Heart left ventricle (tissue), 16 donors: ENCODE measurements at regions not wholly inside any gene's neighbourhood (a gene's known extent, or its start where the extent isn't known, plus 50 kb on each side); places are given as distances from the start of the nearest gene placed in this dataset.

ENCODE experiments used
- ATAC-seq, 4 donors: fragments of 200-7000 bp; cut with Tn5 transposase; one replicate each; pipeline ENCODE4 v1.9.1; 2020 to 2022; ENCODE audit warnings: moderate library complexity in 4 of 4, mild to moderate bottlenecking in 3 of 4, moderate number of reproducible peaks in 1 of 4
- DNase-seq, 5 donors: peaks; one replicate each; pipeline ENCODE4 v3.0.0-alpha.2; 2020
- H3K27ac ChIP-seq, 12 donors: fragments of 200-600 bp; sonication (generic) in 4 of 12; one replicate each; pipeline versions ENCODE4 v1.5.0 to v1.8.0; 2016 to 2022; ENCODE audit warnings: mild to moderate bottlenecking in 2 of 12
- H3K27me3 ChIP-seq, 9 donors: fragments of 200-600 bp; sonication (generic) in 2 of 9; one replicate each; pipeline versions ENCODE4 v1.5.1 to v1.8.0; 2016 to 2022; ENCODE audit warnings: mild to moderate bottlenecking in 3 of 9
- H3K36me3 ChIP-seq, 9 donors: fragments of 200-600 bp; sonication (generic) in 2 of 9; one replicate each; pipeline versions ENCODE4 v1.5.0 to v1.8.0; 2018 to 2022; ENCODE audit warnings: mild to moderate bottlenecking in 2 of 9
- H3K4me1 ChIP-seq, 12 donors: fragments of 200-600 bp; sonication (generic) in 4 of 12; one replicate each; pipeline versions ENCODE4 v1.5.0 to v1.8.0; 2016 to 2022; ENCODE audit warnings: mild to moderate bottlenecking in 3 of 12
- H3K4me3 ChIP-seq, 12 donors: fragments of 200-600 bp; sonication (generic) in 4 of 12; one replicate each; pipeline versions ENCODE4 v1.5.0 to v1.8.0; 2017 to 2022; ENCODE audit warnings: mild to moderate bottlenecking in 9 of 12, moderate library complexity in 4 of 12
- H3K9me3 ChIP-seq, 12 donors: fragments of 200-600 bp; sonication (generic) in 4 of 12; one replicate each; pipeline versions ENCODE4 v1.5.0 to v1.8.0; 2016 to 2022; ENCODE audit warnings: mild to moderate bottlenecking in 1 of 12
- CTCF ChIP-seq, 12 donors: fragments of 200-600 bp; sonication (generic) in 4 of 12; IDR thresholded peaks; one replicate each; pipeline versions ENCODE4 v1.5.0 to v1.8.0; 2018 to 2022; ENCODE audit warnings: antibody characterized with exemption in 12 of 12, mild to moderate bottlenecking in 5 of 12
- POLR2A ChIP-seq, 2 donors: fragments of 450-650 bp; IDR thresholded peaks; one replicate each; pipeline ENCODE4 v1.6.1; 2017; ENCODE audit warnings: antibody characterized with exemption in 2 of 2, mild to moderate bottlenecking in 2 of 2, moderate library complexity in 2 of 2
- WGBS, 4 donors: extraction: QIAGEN DNeasy Blood & Tissue Kit in 2 of 4; methylation state at CpG; one replicate each; pipeline versions ENCODE4 v1.1.5 to v1.1.7; 2013 to 2018; 5-methylcytosine and 5-hydroxymethylcytosine counted together
- intact Hi-C, 10 donors: fragments of 100-400 bp; cut with DNase I; formaldehyde crosslinking; loops; one replicate each; pipeline versions ENCODE4 v1.11.1 to v1.14.2; 2022
- donor health status: ischemic (EF 13 %, LVEDD 7.1; RV severe dilation, severe dysfunction).
- donor health status: healthy with polysubstance abuse.
- donor health status: DM: no; HTN: yes; CAD: no.
- donor health status: DM: no; HTN: no; CAD: no.
- donor health status: ischemic (EF 25% LVEDD 6.9; RV normal size, moderate dysfunction).
- donor health status: ischemic (EF 25% LVEDD 5.7; RV mildly dilated, moderate dysfunction).
- donor health status: healthy.
- donor health status: DM: yes; HTN: yes; CAD: no.
- donor health status: ischemic (EF 35%, LVEDD 5.7; RV mildly dilated, moderate dysfunction).
- donor health status: nonischemic (EF 11% LVEDD 7.7; RV severe dilation, severe dysfunction).
- donor health status: DM: yes; HTN: yes; CAD: no.
- donor health status: PGD.
- donor health status: ischemic (EF 29% LVEDD 5.4; RV normal size, mild dysfunction).
- donor health status: nonischemic (EF 23%, LVEDD 6.1; RV moderate dilation, normal function).

- H3K27ac ChIP-seq = peak overlapping the region in 3 of 12 donors; percentile 14 to 27 (median 16)
- no peak overlapping the region for H3K4me3 ChIP-seq
- ATAC-seq (no peak), DNase-seq (no peak)
- H3K4me1 ChIP-seq = peaks cover 0 to 17% (median 5%) of the 10 kb centered on the region in 12 donors
- intact Hi-C loops = loop anchor here in 2 of 10 donors (5.0 to 10.0 kb wide), 2 partner anchors 34 to 1192 kb away; no protein-coding TSS in a partner anchor
- H3K36me3 ChIP-seq = no peaks in the 10 kb centered on the region
- TF ChIP-seq CTCF (IDR thresholded peaks at IDR 0.05) (no peak), POLR2A (IDR thresholded peaks at IDR 0.05) (no peak)
- no peaks in the 10 kb centered on the region for H3K9me3 ChIP-seq
- whole genome bisulfite sequencing, 4 donors = 48 to 64% (median 59%) methylated on average over 2 of the region's 2 CpGs
- no peaks in the 10 kb centered on the region for H3K27me3 ChIP-seq
These were observed 296.3 kb downstream of the TNS1 start for GRCh38 chr2:217706513-217706912.

GRCh38 chr2:217706095-217706494, 296.7 kb downstream of the TNS1 start:
- DNase-seq (no peak), ATAC-seq (no peak)
- WGBS, 4 donors = 94 to 100% (median 99%) methylated on average over 1 of the region's 1 CpG
- Histone ChIP-seq H3K4me3 (no peak overlapping the region), H3K27me3 (no peaks in the 10 kb centered on the region), H3K36me3 (no peaks in the 10 kb centered on the region), H3K9me3 (no peaks in the 10 kb centered on the region), H3K4me1 (peaks cover 0 to 17% (median 5%) of the 10 kb centered on the region in 12 donors), H3K27ac (no peak overlapping the region)
- intact Hi-C loops = loop anchor here in 2 of 10 donors (5.0 to 10.0 kb wide), 2 partner anchors 34 to 1191 kb away; no protein-coding TSS in a partner anchor
- TF ChIP-seq POLR2A (IDR thresholded peaks at IDR 0.05) = no peak
- TF ChIP-seq CTCF (IDR thresholded peaks at IDR 0.05) = no peak

GRCh38 chr2:217705461-217705860, 297.3 kb downstream of the TNS1 start:
- no peaks in the 10 kb centered on the region for H3K27me3 ChIP-seq
- WGBS, 4 donors = 68 to 96% (median 89%) methylated on average over 2 to 3 of the region's 3 CpGs
- no peak for ATAC-seq

GRCh38 chr2:217703999-217704398, 298.8 kb downstream of the TNS1 start:
- no peak for ATAC-seq
- Histone ChIP-seq H3K4me1 (peaks cover 0 to 11% (median 5%) of the 10 kb centered on the region in 12 donors), H3K27ac (no peak overlapping the region), H3K36me3 (no peaks in the 10 kb centered on the region), H3K9me3 (no peaks in the 10 kb centered on the region), H3K27me3 (no peaks in the 10 kb centered on the region), H3K4me3 (no peak overlapping the region)
- TF ChIP-seq CTCF (IDR thresholded peaks at IDR 0.05) (no peak), POLR2A (IDR thresholded peaks at IDR 0.05) (no peak)
- DNase-seq = no peak
- intact Hi-C loops = loop anchor here in 1 of 10 donors (10.0 kb wide), 1 partner anchor 1189 kb away; no protein-coding TSS in a partner anchor
- WGBS, 4 donors = 91 to 99% (median 95%) methylated on average over 5 of the region's 5 CpGs

More at GRCh38 chr2:217705461-217705860, 297.3 kb downstream of the TNS1 start:
- intact Hi-C loops = loop anchor here in 2 of 10 donors (5.0 to 10.0 kb wide), 2 partner anchors 33 to 1191 kb away; no protein-coding TSS in a partner anchor
- H3K9me3 ChIP-seq = no peaks in the 10 kb centered on the region
- no peak overlapping the region for H3K27ac ChIP-seq
- H3K36me3 ChIP-seq = no peaks in the 10 kb centered on the region
- DNase-seq = no peak
- H3K4me3 ChIP-seq = no peak overlapping the region
- peaks cover 0 to 17% (median 5%) of the 10 kb centered on the region in 12 donors for H3K4me1 ChIP-seq
- no peak for TF ChIP-seq CTCF (IDR thresholded peaks at IDR 0.05)
- no peak for TF ChIP-seq POLR2A (IDR thresholded peaks at IDR 0.05)
